ENCODE measurements at regions not wholly inside any gene's neighbourhood (a gene's known extent, or its start where the extent isn't known, plus 50 kb on each side); places are given as distances from the start of the nearest gene placed in this dataset.

- Histone ChIP-seq H3K4me1 (no peaks in the 10 kb centered on the region), H3K27ac (no peak overlapping the region), H3K4me3 (no peak overlapping the region), H3K27me3 (no peaks in the 10 kb centered on the region), H3K9me3 (no peaks in the 10 kb centered on the region), H3K36me3 (no peaks in the 10 kb centered on the region)
- 42 to 51% methylated on average over 3 of the region's 3 CpGs for WGBS, 2 donors (ENCODE audit: low coverage in 1 of 2)
- no peak for ATAC-seq
- TF ChIP-seq POLR2A (IDR thresholded peaks at IDR 0.05) (no peak), POLR2AphosphoS5 (IDR thresholded peaks at IDR 0.05) (no peak), EP300 (IDR thresholded peaks at IDR 0.05) (no peak), CTCF (IDR thresholded peaks at IDR 0.05) (no peak)
Measured at GRCh38 chr5:50929174-50929573, 262.7 kb downstream of the PARP8 start.

- WGBS, 2 donors (ENCODE audit: low coverage in 1 of 2), result 67 to 78% methylated on average over 2 of the region's 2 CpGs
- H3K4me3 ChIP-seq, result no peak overlapping the region
- H3K4me1 ChIP-seq, result no peaks in the 10 kb centered on the region
- no peaks in the 10 kb centered on the region for H3K9me3 ChIP-seq
- H3K27ac ChIP-seq, result no peak overlapping the region
- no peaks in the 10 kb centered on the region for H3K27me3 ChIP-seq
- no peak for ATAC-seq
- TF ChIP-seq EP300 (IDR thresholded peaks at IDR 0.05) (no peak), CTCF (IDR thresholded peaks at IDR 0.05) (no peak), POLR2A (IDR thresholded peaks at IDR 0.05) (no peak), POLR2AphosphoS5 (IDR thresholded peaks at IDR 0.05) (no peak)
- H3K36me3 ChIP-seq, result no peaks in the 10 kb centered on the region
Measured at GRCh38 chr5:50934343-50934742, 267.9 kb downstream of the PARP8 start.

- TF ChIP-seq POLR2A (IDR thresholded peaks at IDR 0.05), result no peak
- no peak for TF ChIP-seq CTCF (IDR thresholded peaks at IDR 0.05)
- TF ChIP-seq EP300 (IDR thresholded peaks at IDR 0.05), result no peak
- TF ChIP-seq POLR2AphosphoS5 (IDR thresholded peaks at IDR 0.05), result no peak
- WGBS, 2 donors (ENCODE audit: low coverage in 1 of 2), result no CpG with 5 or more reads among the region's 2 CpGs
- no peaks in the 10 kb centered on the region for H3K27me3 ChIP-seq
- H3K27ac ChIP-seq, result no peak overlapping the region
- ATAC-seq, result no peak
- no peaks in the 10 kb centered on the region for H3K9me3 ChIP-seq
- H3K4me1 ChIP-seq, result no peaks in the 10 kb centered on the region
- no peaks in the 10 kb centered on the region for H3K36me3 ChIP-seq
- no peak overlapping the region for H3K4me3 ChIP-seq
Measured at GRCh38 chr5:50945139-50945538, 278.7 kb downstream of the PARP8 start.

- H3K4me1 ChIP-seq, result no peaks in the 10 kb centered on the region
- ATAC-seq, result no peak
- no peak overlapping the region for H3K27ac ChIP-seq
- no peak overlapping the region for H3K4me3 ChIP-seq
- H3K36me3 ChIP-seq, result no peaks in the 10 kb centered on the region
- no peaks in the 10 kb centered on the region for H3K9me3 ChIP-seq
- TF ChIP-seq EP300 (IDR thresholded peaks at IDR 0.05) (no peak), CTCF (IDR thresholded peaks at IDR 0.05) (no peak), POLR2AphosphoS5 (IDR thresholded peaks at IDR 0.05) (no peak), POLR2A (IDR thresholded peaks at IDR 0.05) (no peak)
- no peaks in the 10 kb centered on the region for H3K27me3 ChIP-seq
- WGBS, 2 donors (ENCODE audit: low coverage in 1 of 2), result 41 to 53% methylated on average over 6 of the region's 6 CpGs
Measured at GRCh38 chr5:50947906-50948683, 281.7 kb downstream of the PARP8 start.

GRCh38 chr5:50953290-50953689, 286.9 kb downstream of the PARP8 start:
- WGBS, 2 donors (ENCODE audit: low coverage in 1 of 2), result no CpG with 5 or more reads among the region's 1 CpG
- Histone ChIP-seq H3K9me3 (no peaks in the 10 kb centered on the region), H3K36me3 (no peaks in the 10 kb centered on the region), H3K4me3 (no peak overlapping the region), H3K4me1 (no peaks in the 10 kb centered on the region), H3K27me3 (peaks cover 4% of the 10 kb centered on the region), H3K27ac (no peak overlapping the region)
- TF ChIP-seq POLR2AphosphoS5 (IDR thresholded peaks at IDR 0.05), result no peak
- TF ChIP-seq CTCF (IDR thresholded peaks at IDR 0.05), result no peak
- no peak for TF ChIP-seq EP300 (IDR thresholded peaks at IDR 0.05)
- TF ChIP-seq POLR2A (IDR thresholded peaks at IDR 0.05), result no peak
- ATAC-seq, result no peak
